MV-4-11 (cell line): ENCODE measurements at regions not wholly inside any gene's neighbourhood (a gene's known extent, or its start where the extent isn't known, plus 50 kb on each side); places are given as distances from the start of the nearest gene placed in this dataset.
A peak's percentile ranks its signal among the peaks of the same experiment; 100 is the strongest.

Experiments used
- DNase-seq: peaks from one replicate; lab custom pipeline; 2025; lab: John Stamatoyannopoulos, UW

DNA sequence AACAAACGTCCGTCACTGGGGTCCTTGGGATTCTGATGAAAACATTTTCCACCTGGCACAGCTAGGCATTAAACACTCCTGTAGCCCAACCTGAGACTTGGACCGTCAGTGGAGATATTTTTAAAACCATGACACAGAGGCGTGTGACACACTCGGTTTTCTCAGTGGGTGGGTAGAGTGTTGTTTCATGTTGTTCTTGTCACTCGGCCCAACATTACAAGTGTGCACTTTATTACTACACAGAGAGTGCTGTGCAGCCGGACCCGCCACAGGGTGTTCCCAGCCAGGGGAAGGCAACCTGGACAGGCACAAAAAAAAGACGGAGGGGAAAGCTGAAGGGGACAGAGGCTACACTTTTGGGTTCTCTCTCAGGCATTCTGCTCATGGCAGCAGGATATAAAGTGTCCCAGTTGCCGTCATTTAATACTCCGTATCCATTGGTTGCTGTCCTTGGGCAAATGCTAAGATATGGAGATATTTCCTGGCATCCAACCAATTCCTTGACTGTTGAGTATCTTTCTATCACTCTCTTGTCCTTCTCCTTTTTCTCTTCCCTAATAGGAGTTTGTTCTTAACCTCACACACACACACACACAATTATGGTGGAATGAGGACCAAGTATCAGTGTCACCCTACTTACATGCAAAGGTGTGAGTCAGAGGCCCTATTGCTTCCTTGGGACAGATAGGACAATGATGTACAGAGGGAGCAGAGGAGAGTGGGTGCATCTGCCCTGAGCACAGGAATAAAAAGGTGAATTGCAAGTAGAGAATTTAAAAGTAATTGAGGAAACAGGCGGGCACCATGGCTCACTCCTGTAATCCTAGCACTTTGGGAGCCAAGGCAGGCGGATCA is 154.1 kb upstream of the SOX9 start:
- no peak for DNase-seq

DNA sequence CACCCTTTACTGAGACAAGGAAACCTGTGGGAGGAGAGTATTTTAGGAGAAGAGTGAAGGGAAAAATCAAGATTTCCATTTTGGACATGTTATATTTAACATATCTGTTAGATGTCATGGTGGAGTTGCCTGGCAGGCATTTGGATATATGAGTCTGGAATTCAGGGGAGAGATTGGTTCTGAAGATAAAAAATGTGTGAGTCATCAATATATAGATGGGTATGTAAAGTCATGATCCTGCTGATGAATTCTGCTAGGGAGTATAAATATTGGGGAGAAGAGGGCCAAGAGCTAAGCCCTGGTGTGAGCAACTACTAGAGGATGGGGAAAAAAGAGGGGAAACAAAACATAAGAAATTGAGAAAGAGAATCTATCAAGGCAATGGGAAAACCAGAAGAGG is 151.3 kb upstream of the SOX9 start:
- DNase-seq = no peak

DNA sequence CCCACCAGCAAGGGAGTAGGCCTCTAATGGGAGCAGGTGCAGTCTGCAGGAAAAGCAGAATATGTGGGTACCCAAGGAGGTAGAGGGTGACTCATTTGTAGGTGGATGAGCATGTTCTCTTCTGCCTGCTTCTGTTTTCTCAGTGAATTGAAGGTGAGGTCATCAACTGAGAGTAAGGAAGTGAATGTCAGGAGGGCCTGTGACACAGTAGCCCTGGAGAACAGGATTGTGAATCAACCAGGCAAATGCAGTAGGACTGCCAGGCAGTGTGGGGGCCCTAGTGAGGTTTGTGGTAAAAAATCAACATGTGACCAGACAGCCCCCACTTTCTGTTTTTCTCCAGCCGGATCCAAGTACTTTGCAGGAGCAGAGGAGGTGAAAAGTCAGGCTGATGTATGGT is 150.5 kb upstream of the SOX9 start:
- DNase-seq = no peak

DNA sequence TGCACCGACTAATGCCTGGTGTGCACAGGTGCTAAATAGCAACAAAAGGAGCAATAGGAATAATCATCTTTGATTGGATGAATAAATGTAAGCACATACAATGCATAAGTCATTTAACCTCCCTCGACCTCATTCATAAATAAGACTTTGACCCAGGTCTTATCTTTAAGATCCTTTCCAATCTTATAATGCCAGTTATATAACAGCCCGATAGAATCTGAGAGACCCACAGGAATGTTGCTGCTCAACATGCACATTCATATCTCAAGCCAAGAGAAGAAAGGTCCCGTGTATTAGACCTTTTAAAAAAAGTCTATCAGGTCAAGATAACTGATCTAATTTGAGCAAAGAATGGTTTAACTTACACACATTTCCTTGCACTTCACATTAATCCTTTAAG is 146.8 kb upstream of the SOX9 start:
- DNase-seq = no peak

DNA sequence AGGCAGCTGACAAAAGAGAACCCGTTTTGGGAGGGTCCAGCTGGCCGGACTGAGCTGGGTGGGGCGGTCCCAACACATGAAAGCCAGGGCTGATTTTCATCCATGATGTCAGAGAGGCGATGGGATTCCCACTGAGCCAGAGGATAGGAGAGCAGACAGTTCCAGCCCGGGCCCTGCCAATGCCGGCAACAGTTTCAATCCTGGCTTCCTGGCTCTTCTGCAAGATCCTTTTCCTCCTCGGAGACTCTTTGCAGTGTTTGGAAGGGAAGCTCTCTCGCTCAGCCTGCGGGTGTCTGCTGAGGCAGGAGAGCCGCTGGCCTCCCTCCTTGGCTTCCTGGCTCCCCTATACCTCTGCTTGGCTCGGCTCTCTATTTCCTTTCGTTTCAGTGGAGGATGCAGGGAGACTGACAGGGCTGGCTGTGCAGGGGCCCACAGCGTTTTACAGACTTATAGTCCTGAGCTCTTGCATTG is 145.5 kb upstream of the SOX9 start:
- DNase-seq = no peak

DNA sequence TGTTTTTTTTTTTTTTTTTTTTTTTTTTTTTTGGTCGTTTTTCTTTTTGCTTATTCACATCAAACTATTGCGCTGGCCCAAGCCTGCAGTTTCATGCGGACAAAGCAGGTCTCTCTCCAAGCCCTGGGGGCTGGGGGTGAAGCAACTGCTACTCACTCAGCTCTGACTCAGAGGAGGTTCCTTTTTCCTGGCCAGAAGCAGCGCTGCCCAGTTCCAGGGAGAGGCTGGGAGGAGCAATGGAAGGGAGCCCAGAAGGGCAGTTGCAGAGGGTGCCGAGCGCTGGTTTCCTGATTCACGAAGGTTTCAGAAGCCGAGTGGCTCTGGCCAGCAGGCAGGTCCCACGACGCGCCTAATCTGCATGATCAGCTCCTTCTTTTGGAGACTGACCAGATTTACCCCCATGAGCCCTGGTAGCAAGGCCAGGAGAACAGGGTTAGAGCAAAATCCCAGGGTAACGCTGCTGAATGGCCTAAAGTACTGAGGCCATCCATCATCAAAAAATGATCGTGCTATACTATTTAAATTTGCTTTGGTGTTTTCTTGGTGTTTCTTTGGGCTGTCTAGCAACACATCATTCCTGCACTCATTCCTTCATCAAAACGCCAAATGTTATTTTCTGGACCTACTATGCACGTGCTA is 144.7 kb upstream of the SOX9 start:
- DNase-seq = peak; percentile 20

DNA sequence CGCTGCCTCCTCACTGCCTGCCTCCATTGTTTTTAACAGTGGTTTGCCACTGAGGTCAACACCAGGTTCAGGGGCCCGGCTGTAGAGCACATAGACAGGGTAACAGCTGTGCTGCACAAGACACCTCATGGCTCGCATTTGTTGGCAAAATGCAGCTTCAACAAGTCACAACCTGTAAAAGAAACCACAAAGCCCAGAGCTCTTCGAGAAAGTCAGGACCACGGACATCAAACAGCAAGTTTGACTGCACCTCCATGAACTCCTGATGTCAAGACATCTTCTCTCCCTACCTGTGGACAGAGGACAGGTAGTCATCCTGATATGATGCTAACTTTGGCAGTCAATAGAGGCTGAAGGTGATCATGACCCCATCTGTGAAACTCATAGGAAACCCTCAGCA is 142.4 kb upstream of the SOX9 start:
- DNase-seq = no peak

DNA sequence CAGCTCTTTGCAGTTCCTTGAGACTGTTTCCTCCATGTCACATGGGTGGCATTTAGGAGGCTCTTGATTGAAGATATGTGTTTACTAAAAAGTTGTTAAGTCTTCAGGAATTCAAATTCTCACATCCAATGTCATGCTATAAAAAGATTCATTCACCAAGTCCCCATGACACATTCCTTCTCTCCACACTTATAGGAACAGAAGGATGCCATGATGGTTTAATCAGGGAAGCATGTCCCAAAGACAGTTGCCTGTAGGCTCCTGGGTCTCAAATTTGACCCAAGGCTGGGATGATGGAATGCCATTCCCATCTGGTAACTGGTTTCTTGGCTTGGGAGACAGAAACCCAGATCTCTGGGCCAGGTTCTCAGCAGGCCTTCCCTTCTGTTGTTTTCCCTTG is 140.6 kb upstream of the SOX9 start:
- DNase-seq = no peak

DNA sequence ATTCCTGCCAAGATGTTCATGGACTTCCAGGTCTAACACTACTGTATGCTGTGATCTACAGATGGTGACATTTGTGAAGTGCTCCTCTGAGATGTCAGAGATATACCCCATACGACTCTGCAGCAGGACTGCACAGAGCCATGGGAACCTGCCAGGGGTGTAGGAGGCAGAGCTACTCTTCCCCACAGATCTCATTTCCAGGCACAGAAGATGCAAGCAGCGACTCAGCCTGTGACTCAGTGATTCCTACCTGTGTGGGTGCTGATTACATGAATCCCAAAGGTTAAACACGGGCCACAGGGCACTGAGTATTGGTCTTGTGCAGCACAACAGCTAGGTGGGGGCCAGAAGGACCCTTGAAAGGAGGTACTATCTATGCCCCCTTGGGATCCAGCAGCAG is 137.0 kb upstream of the SOX9 start:
- DNase-seq = no peak

DNA sequence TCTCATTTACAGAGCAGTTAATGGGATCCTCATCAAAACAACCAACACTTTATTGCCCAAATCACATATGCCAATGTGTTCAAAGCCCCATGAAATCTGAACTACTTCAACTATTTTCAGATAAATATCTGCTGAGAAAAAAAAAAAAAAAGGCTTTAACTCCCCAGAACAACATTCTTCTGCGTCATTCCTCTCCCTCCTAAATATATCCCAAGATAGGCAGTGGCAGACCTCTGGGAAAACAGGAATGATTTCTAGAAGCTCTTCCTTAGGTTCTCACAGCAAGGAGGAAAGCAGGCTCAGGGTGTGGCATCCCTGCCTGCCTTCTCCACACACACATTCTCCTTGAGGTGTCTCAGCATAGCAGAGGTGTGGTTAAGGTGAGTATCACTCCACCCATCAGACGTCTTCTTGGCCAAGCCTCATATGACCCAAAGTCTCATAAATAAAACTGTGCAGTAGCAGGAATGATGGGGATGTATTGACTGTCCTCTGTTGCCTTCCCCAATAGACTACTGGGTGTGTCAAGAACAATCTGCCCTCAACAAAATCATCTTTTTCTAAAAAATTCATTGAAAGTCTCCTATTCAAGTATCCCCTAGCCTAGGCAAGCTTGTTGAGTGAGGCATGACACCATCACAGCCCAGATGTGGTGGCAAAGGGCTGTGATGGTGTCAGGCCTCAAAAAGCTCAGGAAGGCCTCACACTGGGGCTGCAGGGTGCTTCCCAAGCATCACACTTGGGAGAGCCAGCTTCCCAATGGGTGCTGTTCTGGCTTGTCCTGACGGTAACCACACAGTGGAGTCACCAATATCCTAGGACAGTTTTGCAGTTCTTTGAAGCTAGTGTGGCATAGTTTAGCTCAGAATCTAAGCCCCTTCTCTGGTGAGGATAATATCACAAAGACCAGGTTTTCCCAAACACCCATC is 135.4 kb upstream of the SOX9 start:
- no peak for DNase-seq

DNA sequence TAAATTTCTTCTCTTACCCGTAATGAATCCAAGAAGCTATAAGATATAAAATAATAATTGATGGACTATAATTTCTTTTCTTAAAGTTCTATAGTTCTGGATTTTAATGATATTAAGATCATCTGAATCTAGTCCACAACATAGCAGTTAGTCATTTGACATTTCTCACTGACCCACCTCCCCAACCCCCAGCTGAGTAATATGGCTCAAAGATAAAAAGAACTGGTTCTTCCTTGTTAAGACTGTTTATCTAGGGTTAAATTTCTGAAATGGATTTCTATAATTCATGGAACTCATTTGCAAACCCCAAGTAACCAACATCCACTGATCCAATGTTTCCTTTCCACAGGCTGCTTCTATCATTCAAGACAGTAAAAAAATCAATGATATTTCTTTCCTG is 133.9 kb upstream of the SOX9 start:
- no peak for DNase-seq

DNA sequence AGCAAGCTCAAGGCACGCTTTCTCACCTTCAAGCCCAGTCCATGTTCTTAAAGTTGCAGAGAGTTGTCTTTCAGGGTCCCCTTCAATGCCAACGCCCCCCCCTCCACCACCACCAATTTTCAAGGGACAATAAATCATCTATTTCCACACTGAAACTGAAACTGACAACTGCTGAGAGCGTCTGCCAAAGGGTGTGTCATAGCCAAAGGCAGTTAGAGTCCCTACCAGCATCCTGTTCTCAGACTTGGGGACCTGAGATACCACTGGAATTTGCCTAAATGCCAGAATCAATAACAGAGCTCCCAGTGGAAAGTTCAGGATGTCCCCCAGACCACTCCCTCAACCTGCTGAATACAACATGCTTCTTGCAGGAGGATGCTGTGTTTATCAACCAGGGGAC is 133.2 kb upstream of the SOX9 start:
- peak; percentile 12 for DNase-seq

DNA sequence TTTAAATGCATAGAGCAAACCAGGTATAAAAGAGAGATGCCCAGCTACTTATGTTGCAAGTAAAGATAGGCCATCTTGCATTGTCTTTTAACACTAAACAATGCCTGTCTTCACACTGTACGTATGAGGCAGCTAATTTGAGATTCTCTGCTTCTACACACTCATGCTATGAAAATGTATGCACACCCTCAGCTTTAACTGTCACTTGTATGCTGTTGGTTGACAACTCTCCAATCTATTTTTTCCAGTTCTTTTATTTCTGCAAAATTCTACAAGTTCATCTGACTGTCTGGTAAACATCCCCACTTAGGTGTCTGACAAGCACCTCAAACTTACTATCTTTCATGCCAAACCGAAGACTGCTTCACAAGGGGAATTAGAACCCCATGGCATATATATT is 131.7 kb upstream of the SOX9 start:
- DNase-seq = no peak

DNA sequence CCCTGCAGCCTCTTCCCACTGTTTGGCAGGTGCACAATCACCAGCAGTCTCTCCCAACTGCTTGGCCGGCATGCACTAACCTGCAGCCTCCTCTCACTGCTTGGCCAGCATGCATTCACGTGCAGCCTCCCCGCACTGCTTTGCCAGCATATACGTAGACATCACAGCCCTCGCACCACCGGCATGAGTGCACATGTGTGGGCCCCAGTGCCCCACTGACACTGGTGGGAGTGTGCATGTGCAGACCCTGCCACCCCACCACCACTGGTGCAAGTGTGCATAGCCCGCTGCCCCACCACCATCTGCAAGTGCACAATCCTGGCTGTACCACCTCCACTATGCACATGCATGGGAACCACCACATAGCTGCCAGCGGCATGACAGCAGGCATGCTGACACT is 127.5 kb upstream of the SOX9 start:
- DNase-seq = no peak

DNA sequence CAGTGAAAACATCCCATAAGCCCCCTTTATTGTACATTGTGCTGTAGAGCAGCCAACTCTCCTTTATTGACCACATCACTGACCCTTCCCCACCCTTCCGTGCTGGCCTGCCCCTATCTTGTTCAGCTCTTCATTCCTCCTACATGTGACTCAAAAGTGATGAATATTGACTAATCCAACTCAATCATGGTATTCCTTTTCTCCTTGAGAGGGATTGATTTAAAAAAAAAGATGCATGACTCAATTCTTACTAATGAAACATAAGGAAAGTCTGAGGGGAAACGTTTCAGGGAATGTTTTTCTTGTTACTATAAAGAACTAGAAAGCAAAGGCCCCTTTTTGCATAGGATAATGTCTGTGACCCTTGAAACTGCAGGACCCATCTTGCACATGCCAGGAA is 125.2 kb upstream of the SOX9 start:
- DNase-seq = no peak

DNA sequence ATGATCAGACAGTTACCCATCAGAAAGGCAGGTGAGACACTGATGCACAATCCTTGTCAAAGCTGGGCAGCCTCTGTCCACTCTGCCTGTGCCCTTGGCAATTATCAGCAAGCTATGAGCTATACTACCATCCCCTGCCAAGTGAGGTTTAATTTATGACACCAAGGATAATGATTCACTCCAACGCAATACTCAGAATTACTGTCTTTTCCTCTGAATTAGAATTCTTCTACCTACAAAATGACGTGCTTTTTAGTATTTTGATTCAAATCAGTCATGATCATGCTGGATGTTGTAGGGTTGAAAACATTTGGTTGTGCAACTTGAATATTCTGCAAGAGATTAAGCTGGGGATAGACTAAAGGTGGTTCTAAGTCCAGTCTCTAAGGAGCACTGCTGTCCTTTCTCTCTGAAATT is 116.8 kb upstream of the SOX9 start:
- no peak for DNase-seq

DNA sequence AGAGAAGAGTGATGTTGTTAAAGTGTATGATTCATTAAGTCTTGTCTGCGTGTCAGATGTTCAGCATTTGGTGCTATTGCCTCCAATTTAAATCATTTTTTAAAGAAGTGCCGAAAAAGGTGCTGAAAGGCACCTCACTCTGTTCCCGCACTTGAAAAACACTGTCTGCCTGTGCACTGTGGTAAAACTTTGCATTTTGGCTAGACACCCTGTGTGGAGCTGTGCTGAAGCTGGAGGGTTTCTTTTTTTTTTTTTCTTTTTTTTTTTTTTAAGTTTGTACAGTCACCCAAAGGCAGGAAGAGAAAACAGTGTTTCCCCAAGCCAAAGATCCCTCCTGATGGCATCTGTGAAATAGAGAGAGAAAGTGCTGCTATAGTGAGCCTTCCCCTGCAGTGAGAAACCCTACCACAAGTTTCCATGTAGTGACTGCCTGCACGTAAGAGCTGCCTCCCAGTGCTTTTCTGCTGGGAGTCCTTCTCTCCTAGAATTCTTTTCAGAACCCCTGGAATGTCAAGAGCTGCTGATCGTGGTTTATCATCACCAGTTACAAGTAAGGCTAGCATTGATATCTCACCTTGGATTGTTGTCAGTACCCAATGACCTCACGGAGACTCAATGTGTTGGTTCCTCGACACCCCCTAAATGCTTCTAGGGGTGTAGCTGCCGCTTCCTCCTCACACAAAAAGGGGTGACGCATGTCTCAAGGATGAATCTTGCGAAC is 116.0 kb upstream of the SOX9 start:
- no peak for DNase-seq

DNA sequence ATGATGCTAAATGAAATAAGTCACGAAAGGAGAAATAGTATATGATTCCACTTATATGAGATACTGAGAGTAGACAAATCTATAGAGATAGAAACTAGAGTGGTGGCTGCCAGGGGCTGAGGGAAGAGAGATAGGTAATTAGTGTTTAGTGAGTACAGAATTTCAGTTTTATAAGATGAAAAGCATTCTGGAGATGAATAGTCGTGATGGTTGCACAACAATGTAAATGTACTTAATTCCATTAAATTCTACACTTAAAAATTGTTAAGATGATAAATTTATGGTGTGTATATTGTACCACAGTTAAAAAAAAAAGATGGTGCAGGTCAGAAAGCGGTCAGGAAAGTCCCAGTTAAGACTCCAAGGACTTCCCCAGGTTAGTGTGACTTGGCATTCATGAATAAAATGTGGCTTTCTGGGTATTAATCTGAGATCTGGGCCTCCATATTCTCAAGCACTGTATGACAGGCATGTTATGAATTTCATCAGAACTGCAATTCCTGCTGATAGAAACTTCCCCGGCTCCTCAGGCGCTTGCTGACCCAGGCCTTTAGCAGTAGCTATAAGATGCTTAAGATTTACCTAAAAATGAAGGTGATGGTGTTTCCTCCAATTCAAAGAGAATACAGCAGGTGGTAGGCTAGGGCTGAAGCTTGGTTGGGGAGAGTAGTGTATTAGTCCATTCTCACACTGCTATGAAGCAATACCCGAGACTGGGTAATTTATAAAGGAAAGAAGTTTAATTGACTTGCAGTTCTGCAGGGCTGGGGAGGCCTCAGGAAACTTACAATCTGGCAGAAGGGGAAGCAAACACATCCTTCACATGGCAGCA is 115.3 kb upstream of the SOX9 start:
- DNase-seq = no peak

DNA sequence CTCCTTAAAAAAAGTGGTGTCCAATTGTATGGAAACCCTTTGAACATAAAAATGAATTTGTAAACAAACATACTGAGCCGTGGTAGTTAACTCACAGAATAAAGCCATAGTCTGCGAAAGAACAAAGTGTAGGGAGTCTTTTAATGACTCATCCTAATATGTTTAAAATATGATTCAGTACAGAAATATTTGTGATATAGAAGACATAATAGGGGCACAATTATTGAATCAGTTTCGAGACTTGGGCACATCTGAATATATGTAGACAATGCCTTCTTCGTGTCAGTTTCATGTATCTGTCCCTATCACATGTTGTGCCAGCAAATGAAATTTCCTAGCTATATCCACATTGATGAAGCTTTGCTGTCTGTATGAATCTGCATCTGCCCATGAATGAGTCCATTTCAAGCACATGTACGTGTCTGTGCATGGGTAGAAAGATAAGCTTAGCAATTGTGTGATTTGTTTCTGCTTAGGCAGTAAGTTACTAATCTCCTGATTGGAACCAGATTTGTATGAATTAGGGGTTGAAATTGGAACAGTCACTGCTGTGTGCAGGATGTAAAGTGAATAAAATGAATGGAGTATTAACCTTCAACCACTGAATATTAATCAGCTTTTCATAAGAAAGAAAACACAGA is 112.5 kb upstream of the SOX9 start:
- DNase-seq = no peak

DNA sequence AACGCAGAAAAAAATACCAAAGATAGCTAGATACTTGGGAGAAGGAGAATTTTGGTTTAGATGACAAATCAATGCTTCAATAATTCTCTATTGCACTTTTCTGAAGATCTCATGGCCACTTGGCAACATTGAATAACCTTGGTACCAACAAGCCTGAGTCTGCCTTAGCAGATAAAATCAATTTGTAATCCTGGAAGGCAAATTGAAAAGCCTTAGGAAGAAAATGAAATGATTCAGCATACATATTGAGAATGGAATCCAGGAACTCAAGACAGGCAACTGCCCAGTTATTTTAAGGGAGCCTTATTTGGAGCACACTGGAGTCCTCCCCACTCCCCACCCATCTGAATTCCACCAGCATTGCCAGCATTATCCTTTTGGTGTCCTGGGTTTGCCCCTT is 109.3 kb upstream of the SOX9 start:
- no peak for DNase-seq
